Activated naive CD4-positive, alpha-beta T cell treated with anti-CD3 and anti-CD28 coated beads, Interleukin-2, amount 50 U/mL, for 72 hours (primary cell): ENCODE measurements at regions not wholly inside any gene's neighbourhood (a gene's known extent, or its start where the extent isn't known, plus 50 kb on each side); places are given as distances from the start of the nearest gene placed in this dataset.
A peak's percentile ranks its signal among the peaks of the same experiment; 100 is the strongest.

Source experiments
- ATAC-seq, 2 donors: fragments of 150-1000 bp; cut with Tn5 transposase; 2 replicates each; pipeline ENCODE4 v1.10.0; 2021; ENCODE audit warnings: mild to moderate bottlenecking in 2 of 2, moderate library complexity in 2 of 2
- DNase-seq, 2 donors: peaks; one replicate each; pipeline ENCODE4 v3.0.0; 2021 to 2022; ENCODE audit warnings: low spot score in 2 of 2
- H3K27ac Mint-ChIP-seq, 2 donors: one replicate each; pipeline ENCODE4 v1.8.0; 2022; ENCODE audit warnings: mild to moderate bottlenecking in 2 of 2, mixed read lengths in 2 of 2
- H3K36me3 Mint-ChIP-seq, 2 donors: one replicate each; pipeline ENCODE4 v1.8.0; 2022; ENCODE audit warnings: mixed read lengths in 2 of 2
- H3K9me3 Mint-ChIP-seq, 2 donors: one replicate each; pipeline ENCODE4 v1.8.0; 2022; ENCODE audit warnings: mixed read lengths in 2 of 2

- no peak overlapping the region for H3K27ac Mint-ChIP-seq
- no peak for DNase-seq
- H3K36me3 Mint-ChIP-seq, result no peaks in the 10 kb centered on the region
- ATAC-seq, result no peak
- H3K9me3 Mint-ChIP-seq, result peaks cover 10 to 15% of the 10 kb centered on the region in 2 donors
Measured at GRCh38 chr16:8260140-8260539, 330.2 kb downstream of the TMEM114 start.

- ATAC-seq (no peak), DNase-seq (no peak)
- Mint-ChIP-seq H3K27ac (no peak overlapping the region), H3K36me3 (no peaks in the 10 kb centered on the region), H3K9me3 (peaks cover 11 to 19% of the 10 kb centered on the region in 2 donors)
Measured at GRCh38 chr16:8258523-8258922, 331.8 kb downstream of the TMEM114 start.

GRCh38 chr16:8257561-8257960 lies 332.8 kb downstream of the TMEM114 start:
- DNase-seq (no peak), ATAC-seq (no peak)
- Mint-ChIP-seq H3K9me3 (peaks cover 14 to 19% of the 10 kb centered on the region in 2 donors), H3K36me3 (no peaks in the 10 kb centered on the region), H3K27ac (no peak overlapping the region)

- H3K27ac Mint-ChIP-seq, result no peak overlapping the region
- peaks cover 14 to 22% of the 10 kb centered on the region in 2 donors for H3K9me3 Mint-ChIP-seq
- no peak for ATAC-seq
- no peaks in the 10 kb centered on the region for H3K36me3 Mint-ChIP-seq
- DNase-seq, result no peak
Measured at GRCh38 chr16:8254405-8254804, 335.9 kb downstream of the TMEM114 start.

- no peaks in the 10 kb centered on the region for H3K36me3 Mint-ChIP-seq
- no peak for ATAC-seq
- H3K9me3 Mint-ChIP-seq, result peaks cover 7 to 15% of the 10 kb centered on the region in 2 donors
- no peak overlapping the region for H3K27ac Mint-ChIP-seq
- no peak for DNase-seq
Measured at GRCh38 chr16:8253718-8254117, 336.6 kb downstream of the TMEM114 start.

- no peaks in the 10 kb centered on the region for H3K36me3 Mint-ChIP-seq
- DNase-seq (no peak), ATAC-seq (no peak)
- H3K27ac Mint-ChIP-seq, result no peak overlapping the region
- peaks cover 4 to 11% of the 10 kb centered on the region in 2 donors for H3K9me3 Mint-ChIP-seq
Measured at GRCh38 chr16:8251727-8252126, 338.6 kb downstream of the TMEM114 start.

- DNase-seq (no peak), ATAC-seq (peak; percentile 64 to 77)
- Mint-ChIP-seq H3K9me3 (peaks cover 4 to 11% of the 10 kb centered on the region in 2 donors), H3K27ac (no peak overlapping the region), H3K36me3 (no peaks in the 10 kb centered on the region)
Measured at GRCh38 chr16:8251298-8251697, 339.0 kb downstream of the TMEM114 start.

GRCh38 chr16:8247993-8248392 lies 342.3 kb downstream of the TMEM114 start:
- no peak for ATAC-seq
- H3K36me3 Mint-ChIP-seq, result peaks cover 0 to 4% of the 10 kb centered on the region in 2 donors
- H3K27ac Mint-ChIP-seq, result no peak overlapping the region

GRCh38 chr16:8243981-8244380 lies 346.3 kb downstream of the TMEM114 start:
- H3K36me3 Mint-ChIP-seq, result peaks cover 0 to 4% of the 10 kb centered on the region in 2 donors
- no peak for ATAC-seq
- peaks cover 0 to 8% of the 10 kb centered on the region in 2 donors for H3K9me3 Mint-ChIP-seq
- H3K27ac Mint-ChIP-seq, result no peak overlapping the region
- DNase-seq, result no peak

More at GRCh38 chr16:8247993-8248392, 342.3 kb downstream of the TMEM114 start:
- H3K9me3 Mint-ChIP-seq, result peaks cover 0 to 15% of the 10 kb centered on the region in 2 donors
- no peak for DNase-seq

- DNase-seq, result no peak
- H3K27ac Mint-ChIP-seq, result no peak overlapping the region
- peaks cover 10 to 12% of the 10 kb centered on the region in 2 donors for H3K9me3 Mint-ChIP-seq
- ATAC-seq, result no peak
- H3K36me3 Mint-ChIP-seq, result peaks cover 0 to 4% of the 10 kb centered on the region in 2 donors
Measured at GRCh38 chr16:8241408-8241807, 348.9 kb downstream of the TMEM114 start.

- Mint-ChIP-seq H3K27ac (no peak overlapping the region), H3K36me3 (no peaks in the 10 kb centered on the region)
- no peak for ATAC-seq
Measured at GRCh38 chr16:8239443-8239842, 350.9 kb downstream of the TMEM114 start.

GRCh38 chr16:8237452-8237851 lies 352.9 kb downstream of the TMEM114 start:
- Mint-ChIP-seq H3K27ac (no peak overlapping the region), H3K9me3 (peaks cover 10 to 16% of the 10 kb centered on the region in 2 donors), H3K36me3 (no peaks in the 10 kb centered on the region)
- DNase-seq (no peak), ATAC-seq (no peak)

More at GRCh38 chr16:8239443-8239842, 350.9 kb downstream of the TMEM114 start:
- no peak for DNase-seq
- H3K9me3 Mint-ChIP-seq, result peaks cover 11 to 14% of the 10 kb centered on the region in 2 donors

- Mint-ChIP-seq H3K27ac (no peak overlapping the region), H3K36me3 (no peaks in the 10 kb centered on the region), H3K9me3 (peaks cover 12 to 18% of the 10 kb centered on the region in 2 donors)
- ATAC-seq, result no peak
- no peak for DNase-seq
Measured at GRCh38 chr16:8236816-8237215, 353.5 kb downstream of the TMEM114 start.

GRCh38 chr16:8230497-8230896 lies 359.8 kb downstream of the TMEM114 start:
- ATAC-seq, result no peak
- H3K27ac Mint-ChIP-seq, result no peak overlapping the region
- no peaks in the 10 kb centered on the region for H3K36me3 Mint-ChIP-seq

GRCh38 chr16:8229011-8229520 lies 361.2 kb downstream of the TMEM114 start:
- H3K36me3 Mint-ChIP-seq, result no peaks in the 10 kb centered on the region
- DNase-seq (no peak), ATAC-seq (no peak)
- H3K27ac Mint-ChIP-seq, result no peak overlapping the region
- H3K9me3 Mint-ChIP-seq, result peaks cover 22 to 23% of the 10 kb centered on the region in 2 donors

More at GRCh38 chr16:8230497-8230896, 359.8 kb downstream of the TMEM114 start:
- no peak for DNase-seq
- peaks cover 22 to 23% of the 10 kb centered on the region in 2 donors for H3K9me3 Mint-ChIP-seq

- Mint-ChIP-seq H3K36me3 (peaks cover 0 to 4% of the 10 kb centered on the region in 2 donors), H3K9me3 (peaks cover 19 to 24% of the 10 kb centered on the region in 2 donors), H3K27ac (no peak overlapping the region)
- no peak for ATAC-seq
- no peak for DNase-seq
Measured at GRCh38 chr16:8217201-8217600, 373.1 kb downstream of the TMEM114 start.

- no peak for DNase-seq
- Mint-ChIP-seq H3K36me3 (no peaks in the 10 kb centered on the region), H3K9me3 (peaks cover 9 to 15% of the 10 kb centered on the region in 2 donors), H3K27ac (no peak overlapping the region)
- no peak for ATAC-seq
Measured at GRCh38 chr16:8204769-8205168, 385.5 kb downstream of the TMEM114 start.

GRCh38 chr16:8204096-8204495 lies 386.2 kb downstream of the TMEM114 start:
- DNase-seq (no peak), ATAC-seq (no peak)
- Mint-ChIP-seq H3K36me3 (no peaks in the 10 kb centered on the region), H3K9me3 (peaks cover 9 to 15% of the 10 kb centered on the region in 2 donors), H3K27ac (no peak overlapping the region)
